Ovary (tissue), 3 donors: ENCODE measurements at regions not wholly inside any gene's neighbourhood (a gene's known extent, or its start where the extent isn't known, plus 50 kb on each side); places are given as distances from the start of the nearest gene placed in this dataset.

Experiments
- POLR2A ChIP-seq: fragments of 450-650 bp; IDR thresholded peaks from one replicate; pipeline ENCODE4 v1.6.1; 2017; ENCODE audit warnings: antibody characterized with exemption, mild to moderate bottlenecking, moderate library complexity
- TF ChIP-seq, protein P1 (sequence below), 3 donors: fragments of 450-650 bp in 2 of 3; fragments of 200-600 bp in 1 of 3; IDR thresholded peaks; one replicate each; pipeline versions ENCODE4 v1.5.1 to v1.8.0; 2016 to 2022; ENCODE audit warnings: antibody characterized with exemption in 3 of 3, mild to moderate bottlenecking in 1 of 3
- donor health status: DM: no; HTN: no; CAD: no.

- TF ChIP-seq, protein P1, sequence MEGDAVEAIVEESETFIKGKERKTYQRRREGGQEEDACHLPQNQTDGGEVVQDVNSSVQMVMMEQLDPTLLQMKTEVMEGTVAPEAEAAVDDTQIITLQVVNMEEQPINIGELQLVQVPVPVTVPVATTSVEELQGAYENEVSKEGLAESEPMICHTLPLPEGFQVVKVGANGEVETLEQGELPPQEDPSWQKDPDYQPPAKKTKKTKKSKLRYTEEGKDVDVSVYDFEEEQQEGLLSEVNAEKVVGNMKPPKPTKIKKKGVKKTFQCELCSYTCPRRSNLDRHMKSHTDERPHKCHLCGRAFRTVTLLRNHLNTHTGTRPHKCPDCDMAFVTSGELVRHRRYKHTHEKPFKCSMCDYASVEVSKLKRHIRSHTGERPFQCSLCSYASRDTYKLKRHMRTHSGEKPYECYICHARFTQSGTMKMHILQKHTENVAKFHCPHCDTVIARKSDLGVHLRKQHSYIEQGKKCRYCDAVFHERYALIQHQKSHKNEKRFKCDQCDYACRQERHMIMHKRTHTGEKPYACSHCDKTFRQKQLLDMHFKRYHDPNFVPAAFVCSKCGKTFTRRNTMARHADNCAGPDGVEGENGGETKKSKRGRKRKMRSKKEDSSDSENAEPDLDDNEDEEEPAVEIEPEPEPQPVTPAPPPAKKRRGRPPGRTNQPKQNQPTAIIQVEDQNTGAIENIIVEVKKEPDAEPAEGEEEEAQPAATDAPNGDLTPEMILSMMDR (IDR thresholded peaks at IDR 0.05) = no peak
- no peak for TF ChIP-seq POLR2A
Observed at GRCh38 chr6:165799391-165800153, 136.5 kb upstream of the PDE10A start.
